Adrenal gland (tissue), 5 donors: ENCODE measurements at regions not wholly inside any gene's neighbourhood (a gene's known extent, or its start where the extent isn't known, plus 50 kb on each side); places are given as distances from the start of the nearest gene placed in this dataset.

Experiments
- CTCF ChIP-seq, 6 experiments: fragments of 450-650 bp in 4 of 6; fragments of 200-600 bp in 2 of 6; sonication (generic) in 1 of 6; IDR thresholded peaks; 1 replicate in 5 of 6; 2 replicates in 1 of 6; pipeline versions ENCODE4 v1.5.1 to v1.8.0; 2016 to 2021; ENCODE audit warnings: antibody characterized with exemption in 6 of 6, mild to moderate bottlenecking in 2 of 6, moderate library complexity in 1 of 6
- POLR2A ChIP-seq, 2 donors: fragments of 450-650 bp; IDR thresholded peaks; one replicate each; pipeline ENCODE4 v1.6.1; 2017; ENCODE audit warnings: antibody characterized with exemption in 2 of 2, mild to moderate bottlenecking in 2 of 2, moderate library complexity in 1 of 2
- donor health status: DM: no; HTN: no; CAD: no.

- TF ChIP-seq POLR2A (IDR thresholded peaks at IDR 0.05) (no peak), CTCF (IDR thresholded peaks at IDR 0.05) (no peak)
These were observed 136.8 kb downstream of the S1PR1 start for GRCh38 chr1:101373570-101373969.
